CD14-positive monocyte (primary cell): ENCODE measurements at regions not wholly inside any gene's neighbourhood (a gene's known extent, or its start where the extent isn't known, plus 50 kb on each side); places are given as distances from the start of the nearest gene placed in this dataset.
"Not testable (repeated sequence)": the region's sequence is repeated elsewhere in the genome, so short reads cannot be mapped to it uniquely, and the experiment has no call there.

ENCODE experiments used
- DNase-seq, 3 donors: peaks; one replicate each; pipeline ENCODE4 v3.0.0-alpha.2; 2011 to 2022
- H2AFZ ChIP-seq: 2 replicates; pipeline ENCODE4 v1.6.0; 2012; ENCODE audit warnings: mild to moderate bottlenecking, low read depth, low read length, inconsistent platforms; ENCODE audit not compliant: insufficient read depth, poor library complexity, severe bottlenecking
- H3K27ac ChIP-seq, 2 donors: 1 replicate in 1 of 2; 2 replicates in 1 of 2; pipeline ENCODE4 v1.5.1; 2012 to 2013; ENCODE audit warnings: low read length in 2 of 2, control low read depth in 1 of 2, inconsistent platforms in 1 of 2, low read depth in 1 of 2, mild to moderate bottlenecking in 1 of 2
- H3K27me3 ChIP-seq, 2 donors: one replicate each; pipeline versions ENCODE4 v1.6.0 to v1.6.1; 2011 to 2013; ENCODE audit warnings: low read length in 2 of 2; ENCODE audit not compliant: control insufficient read depth in 2 of 2, insufficient read depth in 2 of 2
- H3K36me3 ChIP-seq, 2 donors: replicated peaks in 1 of 2; 1 replicate in 1 of 2; 2 replicates in 1 of 2; pipeline versions ENCODE4 v1.5.1 to v1.6.1; 2012 to 2013; ENCODE audit warnings: low read length in 2 of 2, control low read depth in 1 of 2, inconsistent platforms in 1 of 2, mild to moderate bottlenecking in 1 of 2; ENCODE audit not compliant: insufficient read depth in 2 of 2, control insufficient read depth in 1 of 2
- H3K4me1 ChIP-seq, 2 donors: 1 replicate in 1 of 2; 2 replicates in 1 of 2; pipeline versions ENCODE4 v1.5.1 to v1.6.1; 2012 to 2013; ENCODE audit warnings: low read length in 2 of 2, control low read depth in 1 of 2, inconsistent platforms in 1 of 2, mild to moderate bottlenecking in 1 of 2, moderate library complexity in 1 of 2; ENCODE audit not compliant: insufficient read depth in 2 of 2, control insufficient read depth in 1 of 2
- H3K4me2 ChIP-seq: replicated peaks from 2 replicates; pipeline ENCODE3; 2012; ENCODE audit warnings: low read length, moderate library complexity, mild to moderate bottlenecking; ENCODE audit not compliant: poor library complexity, severe bottlenecking; ENCODE audit errors: extremely low read depth
- H3K4me3 ChIP-seq, 3 experiments: fragments of 200-600 bp in 1 of 3; sonication (generic) in 1 of 3; replicated peaks in 1 of 3; 1 replicate in 2 of 3; 2 replicates in 1 of 3; pipeline ENCODE4 v1.5.1; 2011 to 2013; ENCODE audit warnings: low read length in 3 of 3, mild to moderate bottlenecking in 3 of 3, control low read depth in 2 of 3, low read depth in 2 of 3, inconsistent platforms in 1 of 3, moderate library complexity in 1 of 3
- H3K79me2 ChIP-seq: 2 replicates; pipeline ENCODE4 v1.6.0; 2012; ENCODE audit warnings: mild to moderate bottlenecking, control low read depth, inconsistent platforms, low read length, moderate library complexity; ENCODE audit not compliant: insufficient read depth
- H3K9ac ChIP-seq: 2 replicates; pipeline ENCODE4 v1.6.0; 2017; ENCODE audit warnings: low read length, mild to moderate bottlenecking; ENCODE audit not compliant: insufficient read depth, poor library complexity, severe bottlenecking
- H3K9me3 ChIP-seq, 2 donors: replicated peaks in 1 of 2; 1 replicate in 1 of 2; 2 replicates in 1 of 2; pipeline versions ENCODE4 v1.5.1 to v1.6.1; 2012 to 2013; ENCODE audit warnings: low read length in 2 of 2, control low read depth in 1 of 2; ENCODE audit not compliant: control insufficient read depth in 1 of 2, insufficient read depth in 1 of 2
- H4K20me1 ChIP-seq: 2 replicates; pipeline ENCODE4 v1.6.0; 2012; ENCODE audit warnings: mild to moderate bottlenecking, low read length, control low read depth, moderate library complexity; ENCODE audit not compliant: insufficient read depth
- H3K27ac Mint-ChIP-seq, 7 donors: one replicate each; pipeline ENCODE4 v1.8.0; 2020; ENCODE audit warnings: mild to moderate bottlenecking in 7 of 7, mixed read lengths in 7 of 7, moderate library complexity in 6 of 7, inconsistent platforms in 2 of 7
- H3K27me3 Mint-ChIP-seq, 3 donors: one replicate each; pipeline ENCODE4 v1.8.0; 2021 to 2022; ENCODE audit warnings: low read depth in 3 of 3, mild to moderate bottlenecking in 3 of 3, mixed read lengths in 3 of 3, moderate library complexity in 3 of 3, inconsistent platforms in 1 of 3
- H3K36me3 Mint-ChIP-seq, 2 donors: one replicate each; pipeline ENCODE4 v1.8.0; 2020; ENCODE audit warnings: mixed read lengths in 2 of 2, inconsistent platforms in 1 of 2, mild to moderate bottlenecking in 1 of 2
- H3K4me1 Mint-ChIP-seq: one replicate; pipeline ENCODE4 v1.8.0; 2020; ENCODE audit warnings: mild to moderate bottlenecking, mixed read lengths
- H3K4me3 Mint-ChIP-seq, 2 donors: one replicate each; pipeline ENCODE4 v1.8.0; 2020; ENCODE audit warnings: mild to moderate bottlenecking in 2 of 2, mixed read lengths in 2 of 2, moderate library complexity in 1 of 2
- H3K9me3 Mint-ChIP-seq, 7 donors: one replicate each; pipeline ENCODE4 v1.8.0; 2020 to 2022; ENCODE audit warnings: mixed read lengths in 7 of 7, mild to moderate bottlenecking in 6 of 7, moderate library complexity in 6 of 7, inconsistent platforms in 2 of 7
- WGBS: methylation state at CpG from one replicate; pipeline ENCODE4 v1.1.5; 2013; ENCODE audit warnings: missing lambda C conversion rate; ENCODE audit not compliant: insufficient coverage; 5-methylcytosine and 5-hydroxymethylcytosine counted together
- intact Hi-C, 2 donors: fragments of 100-400 bp; cut with micrococcal nuclease; formaldehyde crosslinking; loops; one replicate each; pipeline versions ENCODE4 v1.15.0 to v1.15.1; 2023
- TF ChIP-seq, protein P1 (sequence below): fragments of 200-600 bp; IDR thresholded peaks from one replicate; pipeline ENCODE4 v1.8.0; 2022; ENCODE audit warnings: antibody characterized with exemption, mild to moderate bottlenecking

DNA sequence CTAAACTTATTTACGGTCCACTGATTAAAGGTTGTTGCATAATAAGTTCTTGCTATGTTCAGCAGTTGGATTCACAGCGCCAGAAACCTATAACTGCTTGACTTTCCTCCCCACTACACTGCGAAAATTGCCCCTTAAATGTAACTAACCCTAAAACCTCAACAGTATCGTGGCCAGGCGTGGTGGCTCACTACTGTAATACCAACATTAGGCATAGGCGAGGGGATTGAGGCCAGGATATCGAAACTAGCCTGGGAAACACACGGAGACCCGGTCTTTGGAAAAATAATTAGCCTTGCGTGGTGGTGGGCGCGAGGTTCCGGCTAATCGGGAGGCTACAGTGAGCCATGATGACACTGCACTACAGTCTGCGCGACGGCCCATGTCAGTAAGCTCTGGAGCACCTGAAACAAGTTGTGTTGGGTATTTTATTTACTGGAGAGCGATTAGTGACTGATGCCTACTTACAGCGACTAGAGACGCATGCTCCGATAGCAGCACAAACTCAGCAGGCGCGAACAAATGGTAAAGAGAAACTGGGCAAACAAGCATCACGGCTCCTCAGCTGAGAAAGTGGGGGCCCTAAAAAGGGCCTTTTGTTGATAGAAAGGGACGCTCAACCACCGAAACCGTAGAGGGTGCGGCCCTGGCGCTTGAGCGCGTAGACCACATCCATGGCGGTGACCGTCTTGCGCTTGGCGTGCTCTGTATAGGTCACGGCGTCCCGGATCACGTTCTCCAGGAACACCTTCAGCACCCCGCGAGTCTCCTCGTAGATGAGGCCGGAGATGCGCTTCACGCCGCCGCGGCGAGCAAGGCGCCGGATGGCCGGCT, 81.4 kb downstream of the OR2B2 start:
- peak in 2 of 3 donors; percentile 11 to 14 for DNase-seq
- Histone ChIP-seq H3K4me2 (peak overlapping the region; percentile 91), H3K27ac (peak overlapping the region; percentile 59 to 82), H3K4me3 (peak overlapping the region; percentile 63 to 78 (median 78)), H2AFZ (peak overlapping the region; percentile 74), H3K4me1 (peaks cover 13 to 22% of the 10 kb centered on the region in 2 donors), H3K9ac (peak overlapping the region; percentile 49)
- H3K4me1 Mint-ChIP-seq, result peaks cover 23% of the 10 kb centered on the region
- H3K36me3 ChIP-seq, H3K79me2 ChIP-seq, H3K27me3 ChIP-seq, H3K9me3 ChIP-seq, H4K20me1 ChIP-seq, H3K36me3 Mint-ChIP-seq, H3K27me3 Mint-ChIP-seq, H3K9me3 Mint-ChIP-seq: not testable (repeated sequence)
- intact Hi-C loops, result loop anchor here in 1 of 2 donors (2.0 kb wide), 1 partner anchor 14 kb away; no protein-coding TSS in a partner anchor
- 0% methylated on average over 12 of the region's 52 CpGs for WGBS
- H3K27ac Mint-ChIP-seq, result peak overlapping the region; percentile 80 to 90 (median 87)
- H3K4me3 Mint-ChIP-seq, result peak overlapping the region; percentile 91

DNA sequence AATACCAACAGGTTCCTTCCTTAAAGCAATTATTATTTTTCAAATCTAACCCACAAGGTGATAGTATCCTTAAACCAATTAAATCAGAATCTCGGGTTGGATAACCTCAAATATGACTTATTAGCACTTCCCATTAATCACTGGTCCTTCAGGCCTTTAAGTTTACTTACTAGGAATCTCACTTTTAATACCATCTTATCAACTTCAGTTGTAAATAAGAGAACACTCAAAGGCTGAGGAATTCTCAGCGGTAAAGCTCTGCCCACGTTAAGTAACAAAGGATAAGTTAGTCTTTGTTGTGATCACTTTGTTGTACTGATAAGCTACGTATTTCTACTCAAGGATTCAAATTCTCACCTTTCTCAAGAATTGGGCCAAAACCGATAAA, 82.0 kb downstream of the OR2B2 start:
- Histone ChIP-seq H3K4me1 (peaks cover 13 to 20% of the 10 kb centered on the region in 2 donors), H3K4me2 (peak overlapping the region; percentile 91), H4K20me1 (no peaks in the 10 kb centered on the region), H3K4me3 (peak overlapping the region; percentile 63 to 78 (median 78)), H3K79me2 (peaks cover 5% of the 10 kb centered on the region), H3K9ac (no peak overlapping the region), H3K27ac (peak overlapping the region in 1 of 2 donors; percentile 82), H3K36me3 (no peaks in the 10 kb centered on the region), H2AFZ (peak overlapping the region; percentile 74), H3K27me3 (no peaks in the 10 kb centered on the region), H3K9me3 (no peaks in the 10 kb centered on the region)
- Mint-ChIP-seq H3K9me3 (peaks cover 0 to 2% (median 0%) of the 10 kb centered on the region in 7 donors), H3K27me3 (no peaks in the 10 kb centered on the region), H3K4me3 (peak overlapping the region; percentile 91), H3K4me1 (peaks cover 27% of the 10 kb centered on the region), H3K27ac (peak overlapping the region in 6 of 7 donors; percentile 54 to 90 (median 86)), H3K36me3 (no peaks in the 10 kb centered on the region)
- intact Hi-C loops, result loop anchor here in 1 of 2 donors (2.0 kb wide), 1 partner anchor 13 kb away; no protein-coding TSS in a partner anchor
- TF ChIP-seq, protein P1, sequence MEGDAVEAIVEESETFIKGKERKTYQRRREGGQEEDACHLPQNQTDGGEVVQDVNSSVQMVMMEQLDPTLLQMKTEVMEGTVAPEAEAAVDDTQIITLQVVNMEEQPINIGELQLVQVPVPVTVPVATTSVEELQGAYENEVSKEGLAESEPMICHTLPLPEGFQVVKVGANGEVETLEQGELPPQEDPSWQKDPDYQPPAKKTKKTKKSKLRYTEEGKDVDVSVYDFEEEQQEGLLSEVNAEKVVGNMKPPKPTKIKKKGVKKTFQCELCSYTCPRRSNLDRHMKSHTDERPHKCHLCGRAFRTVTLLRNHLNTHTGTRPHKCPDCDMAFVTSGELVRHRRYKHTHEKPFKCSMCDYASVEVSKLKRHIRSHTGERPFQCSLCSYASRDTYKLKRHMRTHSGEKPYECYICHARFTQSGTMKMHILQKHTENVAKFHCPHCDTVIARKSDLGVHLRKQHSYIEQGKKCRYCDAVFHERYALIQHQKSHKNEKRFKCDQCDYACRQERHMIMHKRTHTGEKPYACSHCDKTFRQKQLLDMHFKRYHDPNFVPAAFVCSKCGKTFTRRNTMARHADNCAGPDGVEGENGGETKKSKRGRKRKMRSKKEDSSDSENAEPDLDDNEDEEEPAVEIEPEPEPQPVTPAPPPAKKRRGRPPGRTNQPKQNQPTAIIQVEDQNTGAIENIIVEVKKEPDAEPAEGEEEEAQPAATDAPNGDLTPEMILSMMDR, result no peak
- DNase-seq, result no peak
- no CpG with 5 or more reads among the region's 5 CpGs for WGBS
